Choroid plexus epithelial cell (primary cell): ENCODE measurements at regions not wholly inside any gene's neighbourhood (a gene's known extent, or its start where the extent isn't known, plus 50 kb on each side); places are given as distances from the start of the nearest gene placed in this dataset.

Experiments
- DNase-seq: peaks from one replicate; pipeline ENCODE4 v3.0.0-alpha.2; 2010; ENCODE audit warnings: low read depth
- H3K4me3 ChIP-seq: 2 replicates; pipeline ENCODE4 v1.5.1; 2011; ENCODE audit warnings: low read depth, mild to moderate bottlenecking, control low read depth, low read length, moderate library complexity
- CTCF ChIP-seq: conservative IDR thresholded peaks from 2 replicates; pipeline ENCODE4 v1.5.1; 2011; ENCODE audit warnings: low read depth, mild to moderate bottlenecking, control low read depth, inconsistent platforms, low read length, moderate library complexity

GRCh38 chr9:108325406-108325805 lies 530.4 kb downstream of the ACTL7B start:
- TF ChIP-seq CTCF: no peak
- no peak overlapping the region for H3K4me3 ChIP-seq
- no peak for DNase-seq

GRCh38 chr9:108323615-108324014 lies 532.2 kb downstream of the ACTL7B start:
- no peak for DNase-seq
- no peak overlapping the region for H3K4me3 ChIP-seq
- TF ChIP-seq CTCF: no peak

DNA sequence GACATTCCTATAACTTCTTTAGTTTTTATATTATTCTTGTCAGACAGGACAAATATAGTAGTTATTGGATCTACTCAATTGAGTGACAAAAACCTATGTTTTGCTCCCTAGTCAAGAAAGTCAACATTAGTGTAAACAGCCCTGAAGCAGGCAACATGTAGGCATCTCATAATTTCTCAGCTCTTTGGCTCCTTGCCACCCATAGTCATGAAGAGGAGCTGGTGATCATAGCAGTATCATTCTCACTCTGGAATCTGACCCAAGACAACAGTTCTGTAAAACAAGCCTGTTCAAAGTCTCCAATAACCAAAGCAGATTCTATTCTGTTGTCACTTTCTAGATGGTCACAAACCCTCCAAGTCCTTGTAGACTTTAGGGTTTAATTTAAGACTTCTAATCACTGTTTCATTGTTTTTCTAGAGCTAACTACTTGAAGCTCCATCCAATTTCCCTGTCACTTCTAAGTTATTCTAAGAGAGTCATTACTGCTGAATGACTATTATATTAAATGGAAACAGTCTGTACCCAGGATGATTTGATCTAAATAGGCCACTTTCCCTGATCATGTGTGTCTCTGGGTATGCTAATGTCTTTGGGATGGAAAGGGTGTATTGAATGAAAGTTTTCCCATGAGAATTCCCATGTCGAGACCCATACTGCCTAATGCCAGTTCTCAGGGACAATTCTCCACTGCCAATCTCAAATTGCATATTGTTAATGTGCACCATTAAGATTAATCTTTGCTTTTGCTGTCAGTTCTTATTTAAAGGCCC lies 533.3 kb downstream of the ACTL7B start:
- no peak for DNase-seq
- TF ChIP-seq CTCF: no peak
- no peak overlapping the region for H3K4me3 ChIP-seq

- TF ChIP-seq CTCF: no peak
- H3K4me3 ChIP-seq: no peak overlapping the region
- no peak for DNase-seq
Observed at GRCh38 chr9:108316630-108317029, 539.2 kb downstream of the ACTL7B start.

GRCh38 chr9:108316066-108316465 lies 539.7 kb downstream of the ACTL7B start:
- no peak for TF ChIP-seq CTCF
- no peak for DNase-seq
- no peak overlapping the region for H3K4me3 ChIP-seq

- no peak for TF ChIP-seq CTCF
- H3K4me3 ChIP-seq: no peak overlapping the region
- no peak for DNase-seq
Observed at GRCh38 chr9:108311745-108312144, 544.0 kb downstream of the ACTL7B start.

- no peak for TF ChIP-seq CTCF
- DNase-seq: no peak
- H3K4me3 ChIP-seq: no peak overlapping the region
Observed at GRCh38 chr9:108310202-108310601, 545.6 kb downstream of the ACTL7B start.
